ENCODE measurements at regions not wholly inside any gene's neighbourhood (a gene's known extent, or its start where the extent isn't known, plus 50 kb on each side); places are given as distances from the start of the nearest gene placed in this dataset.

- peak; percentile 63 for DNase-seq
- Mint-ChIP-seq H3K36me3 (peaks cover 4% of the 10 kb centered on the region), H3K27me3 (no peaks in the 10 kb centered on the region), H3K4me3 (no peak overlapping the region), H3K4me1 (peaks cover 9% of the 10 kb centered on the region), H3K9me3 (no peaks in the 10 kb centered on the region), H3K27ac (no peak overlapping the region)
- CTCF ChIA-PET = interaction anchor here (0.7 to 1.7 kb wide), 5 partner anchors 11 to 318 kb away, joined by 3 to 6 read pairs (median 3); no protein-coding TSS in a partner anchor
Measured at GRCh38 chr7:112869111-112869774, 79.0 kb upstream of the TMEM168 start.

- no peaks in the 10 kb centered on the region for H3K27me3 Mint-ChIP-seq
- no peak overlapping the region for H3K27ac Mint-ChIP-seq
- H3K4me1 Mint-ChIP-seq = peaks cover 9% of the 10 kb centered on the region
- no peak overlapping the region for H3K4me3 Mint-ChIP-seq
- H3K9me3 Mint-ChIP-seq = no peaks in the 10 kb centered on the region
- CTCF ChIA-PET = interaction anchor here (1.0 to 1.7 kb wide), 3 partner anchors 11 to 318 kb away, joined by 3 to 6 read pairs (median 3); no protein-coding TSS in a partner anchor
- DNase-seq = no peak
- peaks cover 2% of the 10 kb centered on the region for H3K36me3 Mint-ChIP-seq
Measured at GRCh38 chr7:112868609-112869008, 78.4 kb upstream of the TMEM168 start.

- Mint-ChIP-seq H3K36me3 (peaks cover 2% of the 10 kb centered on the region), H3K27me3 (no peaks in the 10 kb centered on the region), H3K4me3 (no peak overlapping the region), H3K27ac (no peak overlapping the region), H3K4me1 (peaks cover 9% of the 10 kb centered on the region), H3K9me3 (no peaks in the 10 kb centered on the region)
- CTCF ChIA-PET = interaction anchor here (0.9 kb wide), 2 partner anchors 33 to 293 kb away, joined by 3 to 5 read pairs; no protein-coding TSS in a partner anchor
- DNase-seq = peak; percentile 26
Measured at GRCh38 chr7:112866424-112866823, 76.2 kb upstream of the TMEM168 start.

- CTCF ChIA-PET = no interaction called here
- Mint-ChIP-seq H3K4me3 (no peak overlapping the region), H3K36me3 (peaks cover 2% of the 10 kb centered on the region), H3K27ac (no peak overlapping the region), H3K9me3 (no peaks in the 10 kb centered on the region), H3K27me3 (no peaks in the 10 kb centered on the region), H3K4me1 (peaks cover 9% of the 10 kb centered on the region)
- no peak for DNase-seq
Measured at GRCh38 chr7:112864380-112864779, 74.2 kb upstream of the TMEM168 start.

DNA sequence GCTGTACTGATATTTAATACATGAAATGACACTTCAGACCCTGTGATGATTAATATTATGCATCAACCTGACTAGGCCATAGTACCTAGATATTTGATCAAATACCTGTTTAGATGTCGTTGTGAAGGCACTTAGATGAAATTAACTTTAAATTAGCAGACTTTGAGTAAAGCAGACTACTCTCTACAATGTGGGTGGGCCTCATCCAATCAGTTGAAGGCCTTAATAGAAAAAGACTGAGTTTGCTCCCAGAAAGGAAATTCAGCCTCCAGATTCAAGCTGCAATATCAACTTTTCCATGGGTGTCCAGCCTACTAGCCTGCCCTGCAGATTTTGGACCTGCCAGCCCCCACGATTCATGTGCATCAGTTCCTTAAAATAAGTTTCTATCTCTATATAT lies 68.6 kb upstream of the TMEM168 start:
- Mint-ChIP-seq H3K9me3 (no peaks in the 10 kb centered on the region), H3K36me3 (peaks cover 2% of the 10 kb centered on the region), H3K27ac (no peak overlapping the region), H3K27me3 (no peaks in the 10 kb centered on the region), H3K4me3 (no peak overlapping the region), H3K4me1 (no peaks in the 10 kb centered on the region)
- CTCF ChIA-PET = no interaction called here
- no peak for DNase-seq

DNA sequence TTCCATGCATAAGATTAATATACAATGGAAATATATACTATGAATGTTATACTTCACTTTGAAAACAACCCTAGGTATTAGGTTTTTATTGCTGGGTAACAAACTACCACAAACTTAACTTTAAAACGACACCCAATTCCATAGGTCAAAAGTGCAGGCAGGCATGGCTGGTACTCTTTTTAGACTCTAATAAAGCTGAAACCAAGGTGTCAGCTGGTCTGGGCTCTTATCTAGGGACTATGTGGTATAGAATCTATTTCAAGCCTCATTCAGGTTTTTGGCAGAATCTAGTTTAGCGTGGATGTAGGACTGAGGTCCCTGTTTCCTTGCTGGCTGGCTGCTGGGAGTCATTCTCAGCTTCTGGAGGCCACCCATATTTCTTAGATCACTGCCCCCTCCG lies 65.0 kb upstream of the TMEM168 start:
- no peaks in the 10 kb centered on the region for H3K27me3 Mint-ChIP-seq
- no peaks in the 10 kb centered on the region for H3K9me3 Mint-ChIP-seq
- H3K36me3 Mint-ChIP-seq = peaks cover 2% of the 10 kb centered on the region
- H3K4me3 Mint-ChIP-seq = no peak overlapping the region
- no peak for DNase-seq
- CTCF ChIA-PET = no interaction called here
- no peaks in the 10 kb centered on the region for H3K4me1 Mint-ChIP-seq
- no peak overlapping the region for H3K27ac Mint-ChIP-seq

- Mint-ChIP-seq H3K4me3 (no peak overlapping the region), H3K27ac (no peak overlapping the region), H3K4me1 (no peaks in the 10 kb centered on the region), H3K27me3 (no peaks in the 10 kb centered on the region), H3K9me3 (no peaks in the 10 kb centered on the region), H3K36me3 (peaks cover 3% of the 10 kb centered on the region)
- DNase-seq = no peak
- CTCF ChIA-PET = no interaction called here
Measured at GRCh38 chr7:112854169-112854568, 64.0 kb upstream of the TMEM168 start.

DNA sequence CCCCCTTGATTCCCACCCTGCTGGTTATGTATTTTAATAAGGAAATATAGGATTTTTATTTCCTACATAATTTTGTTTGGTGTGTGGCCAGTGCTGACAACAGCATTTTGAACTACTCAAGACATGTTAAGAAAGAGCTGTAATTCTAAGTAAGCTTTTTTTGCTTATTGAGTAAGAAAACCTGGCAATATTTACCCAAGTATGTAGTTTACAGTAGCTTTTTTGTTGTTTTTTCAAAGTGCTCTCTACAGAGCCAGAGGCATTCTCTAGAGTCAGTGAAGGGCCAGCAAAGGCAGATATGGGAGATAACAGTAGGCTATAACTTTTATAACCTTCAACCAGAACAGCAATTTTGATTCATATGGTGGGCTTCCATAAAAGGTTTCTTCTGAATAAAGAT lies 63.2 kb upstream of the TMEM168 start:
- H3K9me3 Mint-ChIP-seq = no peaks in the 10 kb centered on the region
- no peak overlapping the region for H3K4me3 Mint-ChIP-seq
- no peak overlapping the region for H3K27ac Mint-ChIP-seq
- H3K4me1 Mint-ChIP-seq = no peaks in the 10 kb centered on the region
- CTCF ChIA-PET = no interaction called here
- DNase-seq = no peak
- H3K27me3 Mint-ChIP-seq = no peaks in the 10 kb centered on the region
- peaks cover 3% of the 10 kb centered on the region for H3K36me3 Mint-ChIP-seq

DNA sequence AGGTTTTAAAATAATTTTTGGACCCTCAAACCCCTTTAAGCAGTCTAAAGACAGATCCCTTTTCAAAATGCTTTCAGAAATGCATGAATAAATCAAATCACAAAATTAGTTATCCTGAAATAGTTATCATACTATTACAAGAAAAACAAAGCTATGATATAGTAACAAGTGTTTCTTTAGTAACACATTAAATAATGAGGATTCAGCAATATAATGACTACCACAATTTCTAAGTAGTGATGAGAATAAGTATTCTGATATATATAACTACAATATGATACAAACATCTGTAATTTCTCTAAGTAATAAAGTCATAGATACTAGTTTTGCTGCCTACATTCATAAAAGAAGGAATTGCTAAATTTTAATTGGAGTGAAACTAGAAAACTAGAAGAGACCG lies 53.0 kb upstream of the TMEM168 start:
- Mint-ChIP-seq H3K36me3 (peaks cover 3% of the 10 kb centered on the region), H3K27me3 (no peaks in the 10 kb centered on the region), H3K4me3 (no peak overlapping the region), H3K27ac (no peak overlapping the region), H3K4me1 (no peaks in the 10 kb centered on the region), H3K9me3 (no peaks in the 10 kb centered on the region)
- CTCF ChIA-PET = no interaction called here
- DNase-seq = no peak

Measured in activated naive CD4-positive, alpha-beta T cell treated with anti-CD3 and anti-CD28 coated beads, Interleukin-2, amount 10 ng/mL, durations not matched to agents 7 days and 5 days (primary cell).